ENCODE measurements at regions not wholly inside any gene's neighbourhood (a gene's known extent, or its start where the extent isn't known, plus 50 kb on each side); places are given as distances from the start of the nearest gene placed in this dataset.

DNA sequence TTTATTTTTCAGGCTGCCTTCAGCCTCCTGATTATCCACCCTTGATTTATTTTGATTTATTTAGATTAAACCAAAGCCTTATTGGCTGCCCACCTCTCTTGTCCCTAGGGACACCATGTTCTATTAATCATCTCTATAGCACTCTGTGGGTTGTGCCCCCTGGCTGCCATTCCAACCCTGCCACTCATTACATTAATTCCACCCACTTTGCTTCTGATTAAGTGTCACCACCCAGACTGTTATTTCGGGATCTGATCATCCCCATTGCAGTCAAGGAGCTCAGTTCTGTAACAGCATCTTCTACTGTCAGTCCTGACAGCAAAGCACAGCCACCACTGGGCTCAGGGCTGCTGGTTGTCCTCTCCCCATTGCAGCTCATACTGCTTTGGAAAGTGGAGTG, 175.1 kb upstream of the DDX18 start:
- 74 to 80% methylated on average over 1 of the region's 1 CpG for WGBS, 2 donors
- H3K9me3 ChIP-seq: no peaks in the 10 kb centered on the region

DNA sequence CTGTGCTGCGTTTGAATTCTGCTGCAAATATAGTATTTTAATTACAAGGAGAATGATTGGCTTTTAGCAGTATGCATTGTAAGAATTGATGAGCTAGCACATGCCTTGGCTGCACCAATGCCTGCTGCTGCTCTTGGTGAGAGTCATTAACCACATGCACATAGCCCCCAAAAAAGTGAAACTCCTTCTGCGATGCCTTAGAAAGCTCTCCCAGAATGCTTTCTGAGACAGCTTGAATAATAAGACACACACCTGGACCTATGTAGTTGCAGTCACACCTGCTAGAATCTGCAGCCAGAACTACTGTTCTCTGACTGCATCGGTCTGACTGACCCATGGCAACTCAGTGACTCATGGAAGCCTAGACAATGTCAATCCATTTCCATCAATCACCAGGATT, 170.1 kb upstream of the DDX18 start:
- Histone ChIP-seq H3K27me3 (no peaks in the 10 kb centered on the region), H3K36me3 (ENCODE audit: low read depth, missing control alignments) (no peaks in the 10 kb centered on the region), H3K4me3 (no peak overlapping the region), H3K9me3 (no peaks in the 10 kb centered on the region), H3K27ac (no peak overlapping the region), H3K4me1 (no peaks in the 10 kb centered on the region)
- 70 to 72% methylated on average over 3 of the region's 3 CpGs for WGBS, 2 donors
- no peak for DNase-seq
- intact Hi-C loops (cut with DNase I; ENCODE audit: low total_unique reads): no loop called here
- TF ChIP-seq POLR2A (IDR thresholded peaks at IDR 0.05): no peak
- TF ChIP-seq, protein P1, sequence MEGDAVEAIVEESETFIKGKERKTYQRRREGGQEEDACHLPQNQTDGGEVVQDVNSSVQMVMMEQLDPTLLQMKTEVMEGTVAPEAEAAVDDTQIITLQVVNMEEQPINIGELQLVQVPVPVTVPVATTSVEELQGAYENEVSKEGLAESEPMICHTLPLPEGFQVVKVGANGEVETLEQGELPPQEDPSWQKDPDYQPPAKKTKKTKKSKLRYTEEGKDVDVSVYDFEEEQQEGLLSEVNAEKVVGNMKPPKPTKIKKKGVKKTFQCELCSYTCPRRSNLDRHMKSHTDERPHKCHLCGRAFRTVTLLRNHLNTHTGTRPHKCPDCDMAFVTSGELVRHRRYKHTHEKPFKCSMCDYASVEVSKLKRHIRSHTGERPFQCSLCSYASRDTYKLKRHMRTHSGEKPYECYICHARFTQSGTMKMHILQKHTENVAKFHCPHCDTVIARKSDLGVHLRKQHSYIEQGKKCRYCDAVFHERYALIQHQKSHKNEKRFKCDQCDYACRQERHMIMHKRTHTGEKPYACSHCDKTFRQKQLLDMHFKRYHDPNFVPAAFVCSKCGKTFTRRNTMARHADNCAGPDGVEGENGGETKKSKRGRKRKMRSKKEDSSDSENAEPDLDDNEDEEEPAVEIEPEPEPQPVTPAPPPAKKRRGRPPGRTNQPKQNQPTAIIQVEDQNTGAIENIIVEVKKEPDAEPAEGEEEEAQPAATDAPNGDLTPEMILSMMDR (IDR thresholded peaks at IDR 0.05): no peak

More for the DNA sequence above, 175.1 kb upstream of the DDX18 start:
- no peak for TF ChIP-seq POLR2A (IDR thresholded peaks at IDR 0.05)
- TF ChIP-seq, protein P1 (IDR thresholded peaks at IDR 0.05): no peak
- intact Hi-C loops (cut with DNase I; ENCODE audit: low total_unique reads): no loop called here
- Histone ChIP-seq H3K27me3 (no peaks in the 10 kb centered on the region), H3K4me3 (no peak overlapping the region), H3K27ac (no peak overlapping the region), H3K4me1 (no peaks in the 10 kb centered on the region), H3K36me3 (ENCODE audit: low read depth, missing control alignments) (no peaks in the 10 kb centered on the region)
- DNase-seq: no peak

DNA sequence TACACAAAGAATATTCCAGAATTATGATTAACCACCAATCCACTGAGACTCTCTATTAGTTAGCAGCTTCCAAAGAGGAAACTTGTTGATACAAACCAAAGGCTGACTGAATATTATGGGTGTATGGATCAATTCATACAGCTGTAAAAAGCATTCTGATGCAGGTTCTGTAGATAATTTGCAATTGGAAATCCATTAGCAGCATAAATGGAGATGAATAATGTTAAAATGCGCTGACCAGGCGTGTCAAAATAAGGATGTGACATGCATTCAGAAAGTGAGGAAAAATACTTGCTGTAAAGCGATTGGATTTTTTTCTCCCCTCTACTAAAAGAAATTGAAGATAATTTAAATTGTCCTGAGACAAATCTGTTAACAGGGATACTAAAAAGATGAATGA, 169.0 kb upstream of the DDX18 start:
- Histone ChIP-seq H3K4me3 (no peak overlapping the region), H3K27ac (no peak overlapping the region), H3K4me1 (no peaks in the 10 kb centered on the region), H3K9me3 (no peaks in the 10 kb centered on the region), H3K27me3 (no peaks in the 10 kb centered on the region), H3K36me3 (ENCODE audit: low read depth, missing control alignments) (no peaks in the 10 kb centered on the region)
- TF ChIP-seq, protein P1 (IDR thresholded peaks at IDR 0.05): no peak
- TF ChIP-seq POLR2A (IDR thresholded peaks at IDR 0.05): no peak
- WGBS, 2 donors: 76 to 78% methylated on average over 3 of the region's 3 CpGs
- intact Hi-C loops (cut with DNase I; ENCODE audit: low total_unique reads): no loop called here
- no peak for DNase-seq

DNA sequence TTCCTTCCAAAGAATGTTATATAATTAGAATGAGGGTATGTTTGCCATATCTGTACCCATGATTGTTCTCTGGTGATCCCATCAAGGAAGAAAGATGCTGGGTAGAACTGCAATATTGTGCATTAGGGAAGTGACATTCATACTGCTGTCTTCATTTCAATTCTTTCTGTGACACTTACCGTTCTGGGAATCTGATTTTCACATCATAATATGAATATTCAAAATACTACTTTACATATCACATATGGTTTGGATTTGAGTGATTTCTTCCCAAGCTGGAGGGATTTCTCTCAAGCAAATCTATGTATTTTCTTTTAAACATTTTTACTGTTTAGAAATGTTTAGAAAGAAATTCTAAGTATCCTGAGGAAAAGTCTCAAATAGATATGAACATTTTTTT, 168.4 kb upstream of the DDX18 start:
- no peaks in the 10 kb centered on the region for H3K27me3 ChIP-seq
- intact Hi-C loops (cut with DNase I; ENCODE audit: low total_unique reads): no loop called here
- TF ChIP-seq, protein P1 (IDR thresholded peaks at IDR 0.05): no peak
- no peak for TF ChIP-seq POLR2A (IDR thresholded peaks at IDR 0.05)
- no peaks in the 10 kb centered on the region for H3K4me1 ChIP-seq
- no peaks in the 10 kb centered on the region for H3K9me3 ChIP-seq
- no peak overlapping the region for H3K4me3 ChIP-seq
- no peak overlapping the region for H3K27ac ChIP-seq
- WGBS, 2 donors: 77 to 87% methylated on average over 1 of the region's 1 CpG
- H3K36me3 ChIP-seq (ENCODE audit: low read depth, missing control alignments): no peaks in the 10 kb centered on the region
- no peak for DNase-seq

DNA sequence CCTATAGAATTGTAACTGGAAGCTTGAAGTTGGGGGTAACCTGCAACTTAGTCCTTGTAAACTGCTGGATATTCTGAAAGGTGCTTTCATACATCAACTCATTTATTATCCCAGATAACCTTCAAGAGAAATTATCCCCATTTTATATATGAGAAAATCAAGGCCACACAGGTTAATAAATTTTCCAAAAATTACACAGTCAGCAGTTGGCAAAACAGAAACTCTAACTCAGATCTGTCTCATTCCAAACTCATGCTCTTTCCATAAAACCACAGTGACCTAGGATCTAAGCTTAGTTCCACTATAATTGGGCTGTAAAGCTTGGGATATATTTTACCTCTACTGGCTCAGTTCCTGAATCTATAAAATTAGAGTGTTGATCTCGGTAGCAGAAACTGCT, 167.6 kb upstream of the DDX18 start:
- no peaks in the 10 kb centered on the region for H3K27me3 ChIP-seq
- H3K27ac ChIP-seq: no peak overlapping the region
- no peaks in the 10 kb centered on the region for H3K9me3 ChIP-seq
- no peak for DNase-seq
- no peak overlapping the region for H3K4me3 ChIP-seq
- no peak for TF ChIP-seq POLR2A (IDR thresholded peaks at IDR 0.05)
- TF ChIP-seq, protein P1 (IDR thresholded peaks at IDR 0.05): no peak
- H3K36me3 ChIP-seq (ENCODE audit: low read depth, missing control alignments): no peaks in the 10 kb centered on the region
- H3K4me1 ChIP-seq: no peaks in the 10 kb centered on the region
- 55 to 56% methylated on average over 1 of the region's 1 CpG for WGBS, 2 donors
- intact Hi-C loops (cut with DNase I; ENCODE audit: low total_unique reads): no loop called here
